HFFc6 (cell line): ENCODE measurements at regions not wholly inside any gene's neighbourhood (a gene's known extent, or its start where the extent isn't known, plus 50 kb on each side); places are given as distances from the start of the nearest gene placed in this dataset.

ENCODE experiments used
- DNase-seq: peaks from one replicate; pipeline ENCODE4 v3.0.0-alpha.2; 2018
- H3K27ac Mint-ChIP-seq: 2 replicates; pipeline ENCODE4 v1.8.0; 2020; ENCODE audit warnings: mild to moderate bottlenecking, mixed read lengths
- H3K27me3 Mint-ChIP-seq: 2 replicates; pipeline ENCODE4 v1.8.0; 2021; ENCODE audit warnings: mild to moderate bottlenecking, moderate library complexity, mixed read lengths; ENCODE audit not compliant: insufficient read depth
- H3K36me3 Mint-ChIP-seq: 2 replicates; pipeline ENCODE4 v1.8.0; 2021; ENCODE audit warnings: low read depth, mixed read lengths
- H3K4me1 Mint-ChIP-seq: 2 replicates; pipeline ENCODE4 v1.8.0; 2020; ENCODE audit warnings: low read depth, mixed read lengths
- H3K4me3 Mint-ChIP-seq: 2 replicates; pipeline ENCODE4 v1.8.0; 2020; ENCODE audit warnings: mild to moderate bottlenecking, moderate library complexity, mixed read lengths
- H3K9me3 Mint-ChIP-seq: 2 replicates; pipeline ENCODE4 v1.8.0; 2020; ENCODE audit warnings: mild to moderate bottlenecking, mixed read lengths
- CTCF ChIP-seq: fragments of 200-600 bp; sonication (generic); IDR thresholded peaks from 2 replicates; pipeline ENCODE4 v1.5.0; 2021; ENCODE audit warnings: antibody characterized with exemption, mild to moderate bottlenecking

DNA sequence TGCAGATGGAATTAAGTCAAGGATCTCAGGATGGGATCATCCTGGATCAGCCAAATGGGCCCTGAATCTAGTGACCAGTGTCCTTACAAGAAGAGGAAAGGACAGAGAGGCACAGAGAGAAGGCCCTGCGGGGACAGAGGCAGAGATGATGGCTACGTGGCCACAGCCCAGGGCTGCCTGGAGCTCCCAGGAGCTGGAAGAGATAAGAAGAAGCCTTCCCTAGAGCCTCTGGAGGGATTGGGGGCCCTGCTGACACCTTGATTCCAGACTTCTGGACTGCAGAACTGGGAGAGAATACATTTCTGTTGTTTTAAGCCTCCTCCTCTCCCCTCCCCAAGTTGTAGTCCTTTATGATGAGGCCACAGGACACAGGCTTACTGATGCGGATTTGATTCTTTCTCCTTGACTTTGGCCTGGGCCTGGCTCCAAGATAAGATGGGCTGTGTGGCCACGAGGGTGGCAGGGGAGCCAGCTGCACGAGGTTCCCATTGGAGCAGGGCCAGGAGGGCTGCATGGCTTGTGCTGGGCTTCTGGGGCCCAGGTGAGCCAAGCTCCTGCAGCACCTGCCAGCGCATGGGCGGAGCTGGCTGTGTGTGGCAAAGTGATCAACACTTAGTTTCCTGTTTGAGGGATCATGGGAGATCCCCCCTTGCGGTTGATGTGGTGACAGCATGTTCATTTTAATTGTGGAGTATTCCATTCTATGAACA, 146.1 kb downstream of the IRF8 start:
- DNase-seq, result no peak
- Mint-ChIP-seq H3K36me3 (no peaks in the 10 kb centered on the region), H3K4me3 (no peak overlapping the region), H3K27ac (no peak overlapping the region), H3K9me3 (no peaks in the 10 kb centered on the region), H3K4me1 (no peaks in the 10 kb centered on the region), H3K27me3 (peaks cover 52% of the 10 kb centered on the region)
- no peak for TF ChIP-seq CTCF

DNA sequence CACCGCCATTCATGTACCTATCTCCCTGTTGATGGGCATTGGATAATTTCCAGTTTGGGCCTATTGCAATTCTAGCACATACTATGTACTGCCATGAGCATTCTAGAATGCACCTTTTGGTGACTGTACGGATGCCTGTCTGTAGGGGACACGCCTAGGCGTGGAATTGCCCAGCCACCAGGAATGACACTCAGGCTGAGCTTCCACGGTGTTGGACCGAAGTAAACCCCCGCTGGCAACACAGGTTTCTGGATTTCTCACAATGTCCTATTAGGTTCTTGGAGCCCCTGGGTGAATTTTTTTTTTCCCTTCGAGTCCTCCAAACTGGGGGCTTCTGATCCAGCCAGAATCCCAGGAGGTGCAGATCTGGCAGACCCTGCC, 146.6 kb downstream of the IRF8 start:
- Mint-ChIP-seq H3K4me3 (no peak overlapping the region), H3K27me3 (peaks cover 50% of the 10 kb centered on the region), H3K9me3 (no peaks in the 10 kb centered on the region), H3K27ac (no peak overlapping the region), H3K36me3 (no peaks in the 10 kb centered on the region), H3K4me1 (no peaks in the 10 kb centered on the region)
- TF ChIP-seq CTCF, result no peak
- DNase-seq, result no peak

- H3K27ac Mint-ChIP-seq, result no peak overlapping the region
- no peaks in the 10 kb centered on the region for H3K36me3 Mint-ChIP-seq
- TF ChIP-seq CTCF, result no peak
- no peak overlapping the region for H3K4me3 Mint-ChIP-seq
- H3K27me3 Mint-ChIP-seq, result peaks cover 48% of the 10 kb centered on the region
- no peak for DNase-seq
- no peaks in the 10 kb centered on the region for H3K9me3 Mint-ChIP-seq
- H3K4me1 Mint-ChIP-seq, result no peaks in the 10 kb centered on the region
Observed at GRCh38 chr16:86046026-86046425, 147.1 kb downstream of the IRF8 start.

DNA sequence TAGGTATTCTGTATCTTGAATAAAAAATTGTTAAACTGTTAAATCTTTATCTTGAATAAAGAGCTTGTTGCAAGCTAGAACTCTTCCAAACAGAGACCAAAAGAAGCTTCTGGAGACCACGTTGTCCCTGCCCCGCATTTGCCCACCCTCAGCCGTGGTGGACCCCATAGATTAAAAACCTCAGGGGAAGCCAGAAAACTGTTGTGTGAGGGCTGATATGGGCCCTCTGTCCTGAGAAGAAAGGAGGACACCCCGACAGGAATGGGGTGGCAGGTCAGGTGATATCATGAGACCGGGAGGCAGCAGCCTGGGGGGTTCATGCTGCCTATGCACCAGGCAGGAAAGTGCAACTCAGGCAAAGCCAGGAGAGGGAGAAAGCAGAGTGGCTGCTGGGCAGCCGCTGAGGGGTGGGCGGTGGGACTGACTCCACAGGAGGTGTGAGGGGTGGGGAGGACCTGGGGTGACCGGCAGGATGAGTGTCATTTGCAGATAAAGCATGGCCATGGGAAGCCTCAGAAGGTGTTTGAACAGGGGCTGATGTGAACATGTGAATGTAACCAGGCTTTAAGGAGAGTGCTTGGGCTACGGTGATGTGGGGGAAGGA, 147.8 kb downstream of the IRF8 start:
- H3K4me1 Mint-ChIP-seq, result no peaks in the 10 kb centered on the region
- H3K27ac Mint-ChIP-seq, result no peak overlapping the region
- no peak for TF ChIP-seq CTCF
- no peaks in the 10 kb centered on the region for H3K36me3 Mint-ChIP-seq
- no peaks in the 10 kb centered on the region for H3K9me3 Mint-ChIP-seq
- DNase-seq, result no peak
- no peak overlapping the region for H3K4me3 Mint-ChIP-seq
- peaks cover 52% of the 10 kb centered on the region for H3K27me3 Mint-ChIP-seq

- no peak overlapping the region for H3K4me3 Mint-ChIP-seq
- no peak for TF ChIP-seq CTCF
- H3K36me3 Mint-ChIP-seq, result no peaks in the 10 kb centered on the region
- H3K9me3 Mint-ChIP-seq, result no peaks in the 10 kb centered on the region
- H3K27ac Mint-ChIP-seq, result no peak overlapping the region
- peaks cover 51% of the 10 kb centered on the region for H3K27me3 Mint-ChIP-seq
- H3K4me1 Mint-ChIP-seq, result no peaks in the 10 kb centered on the region
- DNase-seq, result no peak
Observed at GRCh38 chr16:86048221-86048620, 149.3 kb downstream of the IRF8 start.
